ENCODE measurements at regions not wholly inside any gene's neighbourhood (a gene's known extent, or its start where the extent isn't known, plus 50 kb on each side); places are given as distances from the start of the nearest gene placed in this dataset.

- peak; percentile 71 for TF ChIP-seq CTCF (IDR thresholded peaks at IDR 0.05)
- no peak for TF ChIP-seq ZFX (IDR thresholded peaks at IDR 0.05; ENCODE audit: borderline replicate concordance)
These were observed 62.8 kb upstream of the EGFL6 start for GRCh38 chrX:13506574-13506973.
